Peyer's patch (tissue), 4 donors: ENCODE measurements at regions not wholly inside any gene's neighbourhood (a gene's known extent, or its start where the extent isn't known, plus 50 kb on each side); places are given as distances from the start of the nearest gene placed in this dataset.

Source experiments
- DNase-seq, 3 donors: peaks; one replicate each; pipeline ENCODE4 v3.0.0-alpha.2; 2017 to 2019
- H3K27ac ChIP-seq, 4 donors: fragments of 200-600 bp; sonication (generic); one replicate each; pipeline ENCODE4 v1.5.1; 2016 to 2019
- H3K27me3 ChIP-seq, 2 donors: fragments of 200-600 bp; sonication (generic); one replicate each; pipeline ENCODE4 v1.5.1; 2019
- H3K36me3 ChIP-seq, 3 donors: fragments of 200-600 bp; sonication (generic); one replicate each; pipeline ENCODE4 v1.5.1; 2016 to 2019
- H3K4me1 ChIP-seq, 4 donors: fragments of 200-600 bp; sonication (generic); one replicate each; pipeline ENCODE4 v1.5.1; 2016 to 2019
- H3K4me3 ChIP-seq, 4 donors: fragments of 200-600 bp; sonication (generic); 1 replicate in 3 of 4; 2 replicates in 1 of 4; pipeline ENCODE4 v1.5.1; 2016 to 2019; ENCODE audit warnings: mild to moderate bottlenecking in 1 of 4
- H3K9me3 ChIP-seq, 4 donors: fragments of 200-600 bp; sonication (generic); one replicate each; pipeline ENCODE4 v1.5.1; 2016 to 2019; ENCODE audit warnings: mild to moderate bottlenecking in 1 of 4
- POLR2A ChIP-seq, 2 donors: fragments of 450-650 bp; IDR thresholded peaks; one replicate each; pipeline ENCODE4 v1.5.1; 2017; ENCODE audit warnings: antibody characterized with exemption in 2 of 2, mild to moderate bottlenecking in 2 of 2, moderate library complexity in 2 of 2
- TF ChIP-seq, protein P1 (sequence below), 6 experiments: fragments of 450-650 bp in 4 of 6; fragments of 200-600 bp in 2 of 6; sonication (generic) in 1 of 6; IDR thresholded peaks; one replicate each; pipeline ENCODE4 v1.5.1; 2017 to 2019; ENCODE audit warnings: antibody characterized with exemption in 6 of 6, mild to moderate bottlenecking in 3 of 6, moderate library complexity in 1 of 6

DNA sequence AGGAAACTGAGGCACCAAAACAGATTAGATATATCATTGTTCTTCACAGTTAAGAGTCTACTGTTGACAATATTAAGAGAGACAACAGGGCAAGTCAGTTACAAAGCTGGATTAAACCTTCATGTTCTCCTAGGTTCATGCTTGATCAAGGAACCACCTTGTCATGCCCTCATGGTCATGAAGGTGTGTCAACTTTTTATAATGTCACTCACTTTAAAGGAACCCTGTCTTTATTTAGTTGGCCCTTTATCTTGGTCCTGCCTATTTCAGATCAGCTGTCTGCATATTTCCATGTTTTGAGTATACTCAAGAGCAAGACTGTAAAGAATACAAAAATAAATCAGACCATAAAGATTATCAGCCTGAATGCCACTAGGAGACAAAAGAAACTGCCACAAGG, 140.2 kb upstream of the FAM241A start:
- Histone ChIP-seq H3K36me3 (no peaks in the 10 kb centered on the region), H3K27me3 (no peaks in the 10 kb centered on the region), H3K4me3 (no peak overlapping the region), H3K27ac (no peak overlapping the region), H3K4me1 (no peaks in the 10 kb centered on the region), H3K9me3 (no peaks in the 10 kb centered on the region)
- no peak for DNase-seq
- TF ChIP-seq POLR2A (IDR thresholded peaks at IDR 0.05): no peak
- TF ChIP-seq, protein P1, sequence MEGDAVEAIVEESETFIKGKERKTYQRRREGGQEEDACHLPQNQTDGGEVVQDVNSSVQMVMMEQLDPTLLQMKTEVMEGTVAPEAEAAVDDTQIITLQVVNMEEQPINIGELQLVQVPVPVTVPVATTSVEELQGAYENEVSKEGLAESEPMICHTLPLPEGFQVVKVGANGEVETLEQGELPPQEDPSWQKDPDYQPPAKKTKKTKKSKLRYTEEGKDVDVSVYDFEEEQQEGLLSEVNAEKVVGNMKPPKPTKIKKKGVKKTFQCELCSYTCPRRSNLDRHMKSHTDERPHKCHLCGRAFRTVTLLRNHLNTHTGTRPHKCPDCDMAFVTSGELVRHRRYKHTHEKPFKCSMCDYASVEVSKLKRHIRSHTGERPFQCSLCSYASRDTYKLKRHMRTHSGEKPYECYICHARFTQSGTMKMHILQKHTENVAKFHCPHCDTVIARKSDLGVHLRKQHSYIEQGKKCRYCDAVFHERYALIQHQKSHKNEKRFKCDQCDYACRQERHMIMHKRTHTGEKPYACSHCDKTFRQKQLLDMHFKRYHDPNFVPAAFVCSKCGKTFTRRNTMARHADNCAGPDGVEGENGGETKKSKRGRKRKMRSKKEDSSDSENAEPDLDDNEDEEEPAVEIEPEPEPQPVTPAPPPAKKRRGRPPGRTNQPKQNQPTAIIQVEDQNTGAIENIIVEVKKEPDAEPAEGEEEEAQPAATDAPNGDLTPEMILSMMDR (IDR thresholded peaks at IDR 0.05): no peak

DNA sequence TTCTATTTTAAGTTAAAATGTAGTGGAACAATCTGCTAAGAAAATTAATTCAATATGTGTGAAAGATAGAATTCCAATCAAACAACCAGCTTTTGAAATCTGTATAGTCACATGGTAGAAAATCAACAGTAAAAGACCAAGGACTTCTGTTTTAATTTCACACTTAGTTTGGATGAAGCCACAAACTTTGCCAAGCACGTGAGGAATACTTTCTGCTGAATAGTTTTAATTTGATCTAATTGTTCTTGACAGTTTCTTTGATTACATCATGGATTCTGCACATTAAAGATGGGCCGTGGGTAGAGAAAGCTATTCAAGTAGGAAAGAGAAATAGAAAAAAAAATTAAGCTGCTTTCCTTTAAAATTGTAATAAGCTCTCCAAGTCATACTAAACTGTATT, 137.9 kb upstream of the FAM241A start:
- Histone ChIP-seq H3K9me3 (no peaks in the 10 kb centered on the region), H3K27ac (no peak overlapping the region), H3K4me1 (no peaks in the 10 kb centered on the region), H3K27me3 (no peaks in the 10 kb centered on the region), H3K36me3 (no peaks in the 10 kb centered on the region), H3K4me3 (no peak overlapping the region)
- TF ChIP-seq POLR2A (IDR thresholded peaks at IDR 0.05): no peak
- TF ChIP-seq, protein P1 (IDR thresholded peaks at IDR 0.05): no peak
- DNase-seq: no peak

DNA sequence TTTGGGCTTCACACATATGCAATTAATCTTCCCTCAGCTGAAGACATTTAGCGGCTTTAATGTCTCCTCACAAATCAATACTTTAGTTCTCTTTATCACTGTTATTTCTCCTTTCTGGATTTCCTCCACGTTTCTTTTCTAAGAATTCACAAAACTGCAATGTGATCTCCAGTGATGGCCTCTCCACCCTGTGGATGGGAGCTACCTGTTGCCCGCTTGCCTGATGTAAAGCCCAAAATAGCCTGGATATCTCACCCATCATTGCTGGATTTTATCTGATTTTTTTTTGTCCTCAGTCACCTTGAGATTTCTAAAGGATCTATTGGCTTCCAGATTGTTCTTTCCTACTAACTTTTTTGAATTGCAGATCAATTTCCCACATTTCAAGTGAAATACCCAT, 129.3 kb upstream of the FAM241A start:
- no peak for DNase-seq
- Histone ChIP-seq H3K4me3 (no peak overlapping the region), H3K9me3 (no peaks in the 10 kb centered on the region), H3K27me3 (no peaks in the 10 kb centered on the region), H3K36me3 (no peaks in the 10 kb centered on the region), H3K4me1 (no peaks in the 10 kb centered on the region), H3K27ac (no peak overlapping the region)
- TF ChIP-seq, protein P1 (IDR thresholded peaks at IDR 0.05): no peak
- no peak for TF ChIP-seq POLR2A (IDR thresholded peaks at IDR 0.05)

DNA sequence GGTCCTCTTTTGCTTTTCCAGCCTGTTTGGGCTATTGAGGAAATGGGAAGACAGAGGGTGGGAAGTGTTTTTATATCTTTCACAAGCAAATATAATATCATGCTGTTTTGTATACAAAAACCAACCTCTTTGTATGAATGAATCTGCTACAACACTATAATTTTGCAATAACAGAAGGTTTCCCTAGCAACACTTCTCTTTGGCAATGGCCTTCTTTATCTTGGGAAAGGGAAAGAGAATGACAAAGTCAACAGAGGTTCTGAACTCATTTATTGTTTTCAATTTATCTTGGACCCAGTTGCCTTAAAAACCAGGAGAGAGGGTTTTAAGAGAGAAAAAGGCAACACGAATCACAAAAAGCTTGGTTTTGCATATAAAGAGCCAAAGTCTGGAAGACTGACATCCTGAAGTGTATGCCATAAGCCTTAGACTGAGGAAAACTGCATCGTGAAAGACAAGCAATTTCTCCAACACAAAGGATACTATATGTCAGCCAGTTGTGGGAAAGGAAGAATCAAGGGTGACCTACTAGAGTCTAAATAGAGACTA, 121.8 kb upstream of the FAM241A start:
- Histone ChIP-seq H3K27me3 (no peaks in the 10 kb centered on the region), H3K4me1 (no peaks in the 10 kb centered on the region), H3K36me3 (no peaks in the 10 kb centered on the region), H3K4me3 (no peak overlapping the region), H3K27ac (no peak overlapping the region), H3K9me3 (no peaks in the 10 kb centered on the region)
- TF ChIP-seq, protein P1 (IDR thresholded peaks at IDR 0.05): no peak
- TF ChIP-seq POLR2A (IDR thresholded peaks at IDR 0.05): no peak
- no peak for DNase-seq

DNA sequence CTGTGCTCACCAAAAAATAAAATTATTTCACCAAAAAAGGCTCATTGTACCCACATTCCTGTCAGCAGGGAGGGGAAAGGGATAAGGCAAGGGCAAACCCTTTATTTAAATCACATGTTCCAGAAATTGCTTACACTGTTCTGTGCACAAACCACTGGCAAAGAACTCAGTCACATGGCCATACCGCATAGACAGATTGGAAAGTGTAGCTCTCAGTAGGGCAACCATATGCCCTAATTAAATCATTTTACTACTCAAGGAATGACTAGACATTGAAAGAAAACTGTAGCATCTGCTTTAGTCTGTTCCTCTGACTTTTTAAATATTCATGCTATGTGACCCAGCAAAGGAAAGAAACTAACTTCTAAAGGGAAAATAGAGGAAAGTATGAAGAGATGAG, 119.2 kb upstream of the FAM241A start:
- TF ChIP-seq, protein P1 (IDR thresholded peaks at IDR 0.05): no peak
- TF ChIP-seq POLR2A (IDR thresholded peaks at IDR 0.05): no peak
- Histone ChIP-seq H3K9me3 (no peaks in the 10 kb centered on the region), H3K4me1 (no peaks in the 10 kb centered on the region), H3K4me3 (no peak overlapping the region), H3K27me3 (no peaks in the 10 kb centered on the region), H3K27ac (no peak overlapping the region), H3K36me3 (no peaks in the 10 kb centered on the region)
- DNase-seq: no peak

DNA sequence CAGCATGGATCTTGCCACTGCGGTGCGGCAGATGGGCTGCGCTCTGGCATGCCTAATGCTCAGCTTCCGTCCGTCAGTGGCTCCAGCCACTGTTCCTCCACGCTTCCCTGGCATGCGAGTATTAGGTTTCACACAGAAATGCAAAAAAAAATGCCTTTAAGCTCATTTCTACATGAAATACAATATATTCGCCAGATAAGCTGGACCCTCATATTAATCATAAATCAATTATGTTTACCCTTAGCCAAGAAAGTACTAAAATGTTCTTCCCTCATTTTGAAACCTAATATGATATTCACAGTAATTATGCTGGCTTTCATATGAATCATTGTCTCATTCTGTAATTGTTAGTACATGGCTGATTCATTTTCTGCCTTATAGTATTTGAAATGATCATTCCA, 115.5 kb upstream of the FAM241A start:
- Histone ChIP-seq H3K4me3 (no peak overlapping the region), H3K4me1 (no peaks in the 10 kb centered on the region), H3K36me3 (no peaks in the 10 kb centered on the region), H3K27me3 (no peaks in the 10 kb centered on the region), H3K9me3 (no peaks in the 10 kb centered on the region), H3K27ac (no peak overlapping the region)
- TF ChIP-seq, protein P1 (IDR thresholded peaks at IDR 0.05): no peak
- TF ChIP-seq POLR2A (IDR thresholded peaks at IDR 0.05): no peak
- no peak for DNase-seq
